ENCODE measurements at regions not wholly inside any gene's neighbourhood (a gene's known extent, or its start where the extent isn't known, plus 50 kb on each side); places are given as distances from the start of the nearest gene placed in this dataset.

DNA sequence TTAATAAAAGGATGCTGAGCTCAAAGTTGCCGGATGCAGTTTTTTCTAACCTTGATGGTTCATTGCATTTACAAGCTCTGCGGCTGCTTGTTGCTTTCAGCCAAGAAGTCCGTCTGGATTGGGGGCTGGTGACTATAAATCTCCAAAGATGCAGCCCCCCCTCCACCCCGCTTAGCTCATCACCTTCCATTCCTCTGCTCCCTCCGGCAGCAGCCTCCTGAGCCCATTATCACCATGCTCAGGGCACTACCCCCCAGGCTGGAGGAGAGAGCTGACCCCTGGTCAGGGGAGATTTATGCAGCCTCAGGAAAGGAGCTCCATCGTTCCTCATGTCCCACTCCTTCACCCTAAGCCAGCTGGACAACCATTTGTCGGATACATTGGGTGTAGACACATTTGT, 55.3 kb upstream of the ZRANB1 start:
- H3K36me3 ChIP-seq = no peaks in the 10 kb centered on the region
- no peak overlapping the region for H3K27ac ChIP-seq
- intact Hi-C loops (cut with DNase I; ENCODE audit: low total_unique reads) = no loop called here
- H3K4me1 ChIP-seq = peaks cover 0 to 6% (median 0%) of the 10 kb centered on the region in 4 donors
- peaks cover 0 to 8% (median 6%) of the 10 kb centered on the region in 4 donors for H3K9me3 ChIP-seq
- no peaks in the 10 kb centered on the region for H3K27me3 ChIP-seq
- no peak overlapping the region for H3K4me3 ChIP-seq
- TF ChIP-seq POLR2A (IDR thresholded peaks at IDR 0.05) (no peak), POLR2AphosphoS5 (IDR thresholded peaks at IDR 0.05) (no peak), CTCF (IDR thresholded peaks at IDR 0.05) (no peak)
- DNase-seq = peak in 1 of 2 donors; percentile 44
- 66 to 85% (median 79%) methylated on average over 7 of the region's 7 CpGs for WGBS, 5 donors

DNA sequence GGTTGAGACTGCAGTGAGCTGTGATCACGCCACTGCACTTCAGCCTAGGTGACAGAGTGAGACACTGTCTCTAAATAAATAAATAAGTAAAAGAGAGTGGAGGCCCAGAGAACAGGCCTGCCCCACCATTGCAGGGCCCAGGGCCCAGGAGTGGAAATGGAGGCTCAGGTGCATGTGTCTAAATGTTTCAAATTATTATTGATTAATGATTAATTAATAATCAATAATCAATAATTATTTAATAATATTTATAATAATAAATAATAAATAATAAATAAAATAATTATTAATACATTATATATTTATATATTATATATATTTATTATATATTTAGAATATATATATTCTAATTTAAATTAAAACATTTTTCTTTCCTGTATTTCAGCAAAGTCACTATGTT, 53.7 kb upstream of the ZRANB1 start:
- Histone ChIP-seq H3K4me3 (no peak overlapping the region), H3K27ac (no peak overlapping the region), H3K27me3 (no peaks in the 10 kb centered on the region), H3K4me1 (peaks cover 0 to 6% (median 0%) of the 10 kb centered on the region in 4 donors), H3K9me3 (no peaks in the 10 kb centered on the region), H3K36me3 (no peaks in the 10 kb centered on the region)
- WGBS, 5 donors = 88 to 100% (median 96%) methylated on average over 1 of the region's 1 CpG
- intact Hi-C loops (cut with DNase I; ENCODE audit: low total_unique reads) = no loop called here
- TF ChIP-seq CTCF (IDR thresholded peaks at IDR 0.05) = no peak
- no peak for DNase-seq

DNA sequence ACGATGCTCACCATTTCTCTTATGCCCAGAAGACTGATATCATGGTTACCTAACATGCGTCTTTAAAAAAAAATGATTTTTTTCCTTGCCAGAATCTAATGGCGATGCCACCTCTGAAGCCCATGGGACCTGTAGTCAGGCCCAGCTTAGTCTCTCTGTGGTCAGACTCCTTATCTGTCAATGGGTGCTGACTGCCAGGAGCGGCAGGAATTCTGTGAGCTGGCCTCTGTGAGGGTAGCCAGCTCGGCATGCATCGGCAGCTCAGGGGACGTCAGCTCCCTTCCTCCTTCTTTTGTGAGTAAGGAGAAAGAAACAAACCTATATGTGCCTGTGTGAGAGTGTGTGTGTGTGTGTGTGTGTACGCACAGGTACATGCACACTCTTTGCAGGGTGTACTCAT, 49.9 kb upstream of the ZRANB1 start:
- H3K4me3 ChIP-seq = no peak overlapping the region
- H3K9me3 ChIP-seq = no peaks in the 10 kb centered on the region
- peak in 1 of 2 donors; percentile 27 for DNase-seq
- no peak overlapping the region for H3K27ac ChIP-seq
- no peaks in the 10 kb centered on the region for H3K4me1 ChIP-seq
- no peaks in the 10 kb centered on the region for H3K36me3 ChIP-seq
- no peak for TF ChIP-seq POLR2AphosphoS5 (IDR thresholded peaks at IDR 0.05)
- no peak for TF ChIP-seq POLR2A (IDR thresholded peaks at IDR 0.05)
- no peak for TF ChIP-seq CTCF (IDR thresholded peaks at IDR 0.05)
- TF ChIP-seq EP300 (IDR thresholded peaks at IDR 0.05) = no peak
- H3K27me3 ChIP-seq = no peaks in the 10 kb centered on the region
- WGBS, 5 donors = 48 to 75% (median 50%) methylated on average over 8 of the region's 8 CpGs
- intact Hi-C loops (cut with DNase I; ENCODE audit: low total_unique reads) = no loop called here
